Effector CD4-positive, alpha-beta T cell (primary cell): ENCODE measurements at regions not wholly inside any gene's neighbourhood (a gene's known extent, or its start where the extent isn't known, plus 50 kb on each side); places are given as distances from the start of the nearest gene placed in this dataset.

Experiments used
- DNase-seq: peaks from one replicate; pipeline ENCODE4 v3.0.0-alpha.2; 2020

- DNase-seq = no peak
These were observed 283.8 kb downstream of the BRD1 start for GRCh38 chr22:49543876-49544275.

GRCh38 chr22:49541693-49542230 lies 285.9 kb downstream of the BRD1 start:
- DNase-seq = no peak

GRCh38 chr22:49540913-49541692 lies 286.6 kb downstream of the BRD1 start:
- DNase-seq = no peak

- DNase-seq = no peak
These were observed 287.4 kb downstream of the BRD1 start for GRCh38 chr22:49540084-49540912.

GRCh38 chr22:49538006-49538405 lies 289.7 kb downstream of the BRD1 start:
- DNase-seq = no peak

- DNase-seq = no peak
These were observed 291.0 kb downstream of the BRD1 start for GRCh38 chr22:49536571-49537131.

GRCh38 chr22:49535527-49536125 lies 292.0 kb downstream of the BRD1 start:
- DNase-seq = no peak

GRCh38 chr22:49535126-49535525 lies 292.5 kb downstream of the BRD1 start:
- DNase-seq = no peak

- DNase-seq = no peak
These were observed 293.3 kb downstream of the BRD1 start for GRCh38 chr22:49534386-49534785.

GRCh38 chr22:49533886-49534285 lies 293.8 kb downstream of the BRD1 start:
- DNase-seq = no peak

GRCh38 chr22:49532869-49533802 lies 294.5 kb downstream of the BRD1 start:
- DNase-seq = no peak

GRCh38 chr22:49531368-49531791 lies 296.3 kb downstream of the BRD1 start:
- no peak for DNase-seq

GRCh38 chr22:49530671-49531367 lies 296.9 kb downstream of the BRD1 start:
- no peak for DNase-seq

GRCh38 chr22:49528420-49528720 lies 299.3 kb downstream of the BRD1 start:
- no peak for DNase-seq

GRCh38 chr22:49527611-49528419 lies 299.9 kb downstream of the BRD1 start:
- DNase-seq = no peak

- DNase-seq = no peak
These were observed 301.7 kb downstream of the BRD1 start for GRCh38 chr22:49525801-49526535.

GRCh38 chr22:49525360-49525759 lies 302.3 kb downstream of the BRD1 start:
- no peak for DNase-seq

- no peak for DNase-seq
These were observed 303.3 kb downstream of the BRD1 start for GRCh38 chr22:49524362-49524761.

- no peak for DNase-seq
These were observed 304.2 kb downstream of the BRD1 start for GRCh38 chr22:49523374-49524008.
